SKM-1 treated with dmso at 0.1 percent for 144 hours (cell line): ENCODE measurements at regions not wholly inside any gene's neighbourhood (a gene's known extent, or its start where the extent isn't known, plus 50 kb on each side); places are given as distances from the start of the nearest gene placed in this dataset.
"Not testable (repeated sequence)": the region's sequence is repeated elsewhere in the genome, so short reads cannot be mapped to it uniquely, and the experiment has no call there.

Experiments
- DNase-seq: peaks from one replicate; lab custom pipeline; 2025; ENCODE audit not compliant: unreplicated experiment; lab: John Stamatoyannopoulos, UW

DNA sequence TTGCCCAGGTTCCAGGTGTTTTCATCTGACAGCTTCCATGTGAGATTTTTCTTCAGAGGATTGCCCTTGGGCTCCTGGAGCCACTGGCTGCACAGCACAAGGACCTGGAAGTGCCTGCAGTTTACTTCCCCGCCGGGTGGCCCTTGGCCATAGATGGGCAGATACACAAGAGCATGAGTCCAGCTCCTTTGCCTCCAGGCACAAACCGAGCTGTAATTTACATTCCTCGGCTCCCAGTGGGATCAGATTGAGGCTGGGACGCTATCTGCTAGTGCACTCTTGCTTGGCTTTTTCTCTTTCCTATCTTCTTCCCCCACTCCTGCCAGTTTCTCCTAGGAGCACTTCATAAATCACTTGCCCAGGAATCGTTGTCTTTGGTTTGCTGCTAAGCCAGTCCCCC lies 85.4 kb upstream of the RALY start:
- no peak for DNase-seq

DNA sequence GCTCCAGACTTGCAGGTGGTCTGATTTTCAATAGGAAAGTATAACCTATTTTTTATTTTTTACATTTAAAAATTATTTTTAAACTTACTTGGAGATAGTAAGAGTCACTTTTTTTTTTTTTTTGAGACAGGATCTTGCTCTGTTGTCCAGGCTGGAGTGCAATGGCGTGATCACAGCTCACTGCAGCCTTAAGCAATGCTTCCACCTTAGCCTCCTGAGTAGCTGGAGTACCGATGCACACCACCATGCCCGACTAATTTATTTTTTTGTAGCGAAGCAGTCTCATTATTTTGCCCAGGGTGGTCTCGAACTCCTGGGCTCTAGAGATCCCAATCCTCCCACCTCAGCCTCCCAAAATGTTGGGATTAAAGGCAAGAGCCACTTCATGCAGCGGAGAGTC lies 84.8 kb upstream of the RALY start:
- DNase-seq = no peak

DNA sequence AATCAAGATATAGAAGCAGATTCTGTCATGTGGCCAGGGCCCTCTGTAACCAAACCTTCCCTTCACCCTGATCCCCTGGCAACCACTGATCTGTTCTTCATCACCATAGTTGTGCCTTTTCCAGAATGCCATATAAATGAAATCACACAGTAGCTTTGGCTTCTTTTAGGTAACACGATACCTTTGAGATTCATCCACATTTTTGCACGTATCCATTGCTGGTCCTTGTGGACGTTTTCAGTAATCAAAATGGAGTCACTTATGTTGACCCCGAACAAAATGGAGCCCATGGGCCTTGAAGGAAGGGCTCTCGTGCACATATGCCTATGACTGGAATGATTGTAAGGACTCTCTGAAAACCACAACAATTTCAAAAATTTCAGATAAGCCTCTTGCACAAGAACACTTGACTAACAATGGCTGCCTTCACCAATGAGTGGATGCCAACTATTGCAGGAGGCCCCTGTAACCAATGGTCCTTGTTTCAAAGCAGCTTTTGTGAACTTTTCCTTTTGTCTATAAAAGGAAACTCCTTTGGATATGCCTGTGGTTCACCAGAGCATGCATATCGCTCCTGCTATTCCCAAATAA lies 84.3 kb upstream of the RALY start:
- DNase-seq = peak; percentile 11

DNA sequence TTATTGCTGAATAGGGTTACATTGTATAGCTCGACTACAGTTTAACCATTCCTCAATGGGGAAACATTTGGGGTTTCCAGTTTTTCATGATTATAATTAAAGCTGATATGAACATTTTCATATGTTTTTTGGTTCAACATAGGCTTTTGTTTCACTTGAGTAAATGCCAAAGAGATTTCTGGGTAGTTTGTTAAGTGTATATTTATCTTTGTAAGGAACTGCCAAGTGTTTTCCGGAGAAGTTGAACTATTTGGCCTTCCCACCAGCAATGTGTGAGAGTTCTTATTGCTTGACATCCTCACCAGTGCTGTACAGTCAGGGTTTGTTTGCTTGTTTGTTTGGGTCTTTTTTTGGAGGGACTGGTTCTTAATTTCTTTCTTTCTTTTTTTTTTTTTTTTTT lies 83.7 kb upstream of the RALY start:
- no peak for DNase-seq

DNA sequence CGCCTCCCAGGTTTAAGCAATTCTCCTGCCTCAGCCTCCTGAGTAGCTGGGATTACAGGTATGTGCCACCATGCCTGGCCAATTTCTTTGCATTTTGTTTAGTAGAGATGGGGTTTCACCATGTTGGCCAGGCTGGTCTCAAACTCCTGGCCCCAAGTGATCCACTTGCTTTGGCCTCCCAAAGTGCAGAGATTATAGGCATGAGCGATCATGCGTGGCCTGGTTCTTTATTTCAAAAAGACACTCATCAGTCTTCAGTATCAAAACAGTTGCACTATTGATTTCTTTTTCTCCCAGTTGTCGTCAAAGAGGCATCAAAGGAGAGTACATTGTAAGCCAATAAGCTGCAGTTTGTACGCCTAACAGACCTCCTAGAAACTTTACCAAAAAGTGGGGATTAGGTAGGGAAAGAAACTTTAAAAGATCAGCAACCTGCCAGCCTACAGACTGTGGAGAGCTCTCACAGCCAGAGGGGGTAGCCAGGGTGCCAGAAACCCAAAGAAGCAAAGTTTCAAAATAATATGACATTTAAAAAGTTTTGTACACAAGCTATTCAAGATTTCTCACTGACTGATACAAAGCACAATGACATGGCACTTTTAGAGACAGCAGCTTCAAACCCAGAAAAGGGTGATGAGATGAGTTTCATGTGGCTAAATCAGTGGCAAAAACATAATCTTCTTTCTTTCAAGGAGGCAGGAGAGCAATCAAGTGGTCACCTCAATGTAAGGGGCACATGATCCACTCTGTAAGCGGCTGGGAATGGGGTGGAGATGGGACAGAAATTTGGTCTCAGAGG lies 83.0 kb upstream of the RALY start:
- no peak for DNase-seq

DNA sequence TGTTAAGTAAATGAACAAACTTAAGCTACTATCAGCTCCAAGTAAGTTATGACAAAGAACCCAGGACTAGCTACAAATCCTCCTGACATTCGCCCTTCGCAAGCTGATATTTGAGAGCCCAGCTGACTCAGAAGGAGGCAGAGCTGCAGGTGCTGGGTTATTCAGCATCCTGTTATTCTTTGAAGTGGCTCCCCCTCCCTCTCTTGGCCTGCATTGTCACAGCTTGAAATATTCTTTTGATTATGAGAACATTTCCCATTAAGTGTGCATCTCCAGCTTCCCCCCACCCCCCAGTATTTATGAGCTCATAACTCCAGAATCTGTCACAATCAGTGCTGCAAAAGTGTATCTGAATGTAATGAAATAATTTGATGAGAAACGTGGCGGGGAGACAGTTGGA lies 78.8 kb upstream of the RALY start:
- DNase-seq = no peak

DNA sequence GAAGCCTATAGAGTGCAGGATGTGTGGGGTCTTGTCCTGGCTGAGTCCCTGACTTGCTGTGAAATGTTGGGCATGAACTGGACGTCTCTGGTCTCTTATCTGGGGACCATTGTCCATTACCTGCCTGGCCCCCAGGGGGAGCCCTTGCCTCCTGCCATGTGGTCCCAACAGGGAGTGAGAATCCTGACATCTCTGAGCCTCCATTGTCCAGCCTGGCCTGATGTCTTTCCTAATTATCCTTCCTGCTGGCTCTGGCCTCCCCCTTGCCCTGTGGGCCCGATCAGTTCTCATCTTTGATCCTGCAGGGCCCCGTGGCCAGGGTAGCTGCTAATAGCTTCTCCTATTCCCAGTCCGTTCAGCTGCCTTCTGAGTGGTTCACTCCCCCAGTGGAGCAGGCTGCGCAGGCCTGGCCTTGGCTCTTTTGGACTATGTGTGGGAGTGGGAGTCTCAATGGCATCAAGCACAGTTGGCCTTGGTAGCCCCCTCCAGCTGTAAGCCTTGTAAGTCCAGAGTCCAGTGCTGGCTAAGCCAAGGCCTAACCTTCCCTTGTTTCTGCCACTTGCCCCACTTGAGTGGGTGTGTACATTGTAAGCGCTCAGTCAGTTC lies 77.9 kb upstream of the RALY start:
- no peak for DNase-seq

DNA sequence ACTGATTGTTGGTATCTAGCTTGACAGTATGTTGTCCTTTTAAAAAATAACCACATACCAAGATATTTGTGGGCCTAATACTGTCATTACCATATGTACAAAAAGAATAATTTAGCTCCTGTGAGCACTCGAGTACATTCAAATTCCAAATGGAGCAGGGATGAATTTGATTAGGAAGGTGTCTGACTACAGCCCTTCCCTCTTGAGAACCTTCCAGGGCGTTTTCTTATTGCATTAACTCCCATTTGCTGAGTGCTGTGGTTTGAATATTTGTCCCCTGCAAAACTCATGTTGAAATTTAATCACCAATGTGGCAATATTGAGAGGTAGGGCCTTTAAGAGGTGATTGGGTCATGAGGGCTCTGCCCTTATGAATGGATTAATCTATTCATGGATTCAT lies 76.9 kb upstream of the RALY start:
- DNase-seq = no peak

DNA sequence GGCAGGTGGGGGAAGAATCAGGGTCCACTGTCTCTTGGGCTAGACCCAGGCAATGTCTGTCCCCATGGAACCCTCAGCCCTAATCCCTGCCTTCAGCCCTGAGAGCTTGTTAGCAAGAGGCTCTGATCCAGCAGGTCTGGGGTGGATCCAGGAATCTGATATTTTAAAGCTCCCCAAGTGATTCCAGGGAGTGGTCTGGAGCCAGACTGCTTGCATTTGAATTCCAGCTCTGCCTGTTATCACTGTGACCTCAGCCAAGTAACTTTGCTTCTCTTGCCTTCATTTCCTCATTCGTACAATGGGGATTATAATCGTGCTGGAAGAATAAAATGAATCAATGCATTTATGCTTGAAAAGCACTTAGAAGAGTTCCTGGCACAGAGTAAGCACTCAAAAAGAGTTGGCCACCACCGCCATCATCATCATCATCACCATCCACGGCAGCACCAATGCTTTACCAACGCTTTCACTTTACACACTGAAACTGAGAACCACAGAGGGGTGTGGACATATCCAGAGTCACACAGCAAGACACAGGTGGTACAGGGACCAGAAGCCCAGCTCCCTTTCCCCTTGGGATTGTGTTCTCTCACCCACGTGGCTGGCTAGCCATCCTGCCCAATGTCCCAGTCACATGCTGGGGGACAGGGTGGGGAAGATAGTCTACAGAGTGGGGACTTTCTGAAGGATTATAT lies 75.7 kb upstream of the RALY start:
- no peak for DNase-seq

DNA sequence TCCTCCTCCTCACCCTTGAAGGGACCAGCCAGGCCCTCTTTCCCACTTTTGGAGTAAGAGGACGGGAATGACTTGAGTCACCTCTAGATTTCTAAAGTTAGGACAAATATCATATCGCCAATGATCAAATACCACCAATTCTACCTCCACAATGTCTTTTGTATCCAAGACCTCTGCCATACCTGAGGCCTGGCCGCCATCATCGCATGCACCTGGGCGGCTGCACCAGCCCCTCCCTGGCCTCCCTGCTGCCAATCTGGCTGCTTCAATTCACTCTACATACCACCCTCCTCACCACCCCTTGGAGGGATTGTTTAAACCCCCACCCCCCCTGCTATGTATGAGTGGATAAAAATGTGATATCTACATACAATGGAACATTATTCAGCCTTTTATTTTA lies 75.0 kb upstream of the RALY start:
- no peak for DNase-seq

DNA sequence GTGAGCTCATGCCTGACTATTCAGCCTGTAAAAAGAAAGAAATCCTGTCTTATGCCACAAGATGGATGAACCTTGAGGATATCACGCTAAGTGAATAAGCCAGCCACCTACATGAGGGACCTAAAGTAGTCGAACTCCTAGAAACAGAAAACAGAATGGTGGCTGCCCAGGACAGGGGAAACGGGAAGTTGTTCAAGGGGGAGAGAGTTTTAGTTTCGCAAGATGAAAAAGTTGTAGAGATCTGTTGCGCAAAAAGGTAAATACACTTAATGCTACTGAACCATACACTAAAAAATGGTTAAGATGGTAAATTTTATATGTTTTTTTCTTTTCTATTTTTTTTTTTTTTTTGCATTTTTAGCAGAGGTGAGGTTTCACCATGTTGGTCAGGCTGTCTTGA lies 74.1 kb upstream of the RALY start:
- DNase-seq = peak; percentile 94

DNA sequence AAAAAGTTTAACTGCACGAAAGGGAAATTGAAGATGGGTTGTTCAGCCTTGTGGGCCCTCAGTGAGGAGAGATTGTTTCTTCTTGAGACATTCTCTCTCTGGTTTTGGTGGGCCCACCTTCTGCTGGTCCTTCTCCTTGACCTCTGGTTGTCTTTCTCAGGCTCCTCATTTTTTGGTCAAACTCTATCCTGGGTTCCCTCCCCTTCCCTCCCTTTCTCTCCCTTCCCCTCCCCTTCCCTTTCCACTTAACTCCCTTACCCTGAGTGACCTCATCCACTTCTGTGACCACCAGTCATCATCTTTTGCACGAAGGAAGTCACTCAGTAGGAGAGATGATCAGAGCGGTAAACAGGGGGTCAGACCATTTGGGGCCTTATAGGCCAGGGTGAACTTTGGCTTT lies 71.5 kb upstream of the RALY start:
- DNase-seq = no peak

DNA sequence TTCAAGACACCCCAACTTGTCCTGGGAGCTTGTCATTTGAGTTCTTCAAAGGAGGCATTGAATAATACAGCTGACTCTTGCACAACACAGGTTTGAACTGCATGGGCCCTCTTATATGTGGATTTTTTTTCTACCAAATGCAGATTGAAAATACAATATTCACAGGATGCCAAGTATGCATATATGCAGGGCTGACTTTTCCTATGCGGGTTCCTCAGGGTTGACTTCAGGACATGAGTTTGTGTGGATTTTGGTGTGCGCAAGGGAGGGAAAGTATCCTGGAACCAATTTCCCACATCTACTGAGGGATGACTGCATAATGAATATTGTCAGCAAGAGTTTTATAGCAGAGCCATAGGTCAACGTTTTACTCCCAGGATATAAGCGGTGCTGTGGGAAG lies 70.0 kb upstream of the RALY start:
- no peak for DNase-seq

DNA sequence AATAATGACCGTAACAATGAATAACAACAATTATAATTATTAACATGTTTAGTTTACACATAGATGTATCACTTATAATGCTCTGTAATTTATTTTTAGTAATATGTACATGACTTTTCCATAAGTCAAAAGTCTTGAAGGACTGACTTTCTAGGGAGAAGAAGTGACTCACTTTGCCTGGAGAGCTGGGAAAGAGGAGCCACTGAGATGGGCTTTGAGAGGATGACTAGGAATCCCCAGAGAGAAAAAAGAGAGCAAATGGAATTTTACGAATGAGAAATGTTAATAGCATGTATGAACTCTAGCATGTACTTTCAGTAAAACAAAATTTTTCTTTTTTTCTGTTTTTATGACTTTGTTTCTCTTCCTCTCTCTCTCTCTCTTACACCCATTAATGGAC lies 67.8 kb upstream of the RALY start:
- no peak for DNase-seq

DNA sequence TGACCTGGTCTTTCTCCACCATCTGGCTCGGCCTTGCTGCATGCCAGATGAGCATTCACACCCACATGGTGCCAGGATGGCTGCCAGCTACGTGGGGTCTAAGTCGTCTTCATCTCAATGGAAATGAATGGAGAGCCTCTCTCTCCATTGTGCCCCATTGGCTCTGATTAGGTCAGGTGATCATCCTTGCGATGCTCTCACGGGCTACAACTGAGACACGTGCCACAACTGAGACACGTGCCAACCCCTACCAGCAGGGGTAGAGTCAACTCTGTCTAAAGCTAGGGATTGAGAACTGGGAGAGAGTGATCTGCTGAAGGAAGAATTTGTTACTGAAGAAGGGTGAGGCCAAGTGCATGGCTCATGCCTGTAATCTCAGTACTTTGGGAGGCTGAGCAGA lies 67.3 kb upstream of the RALY start:
- no peak for DNase-seq

DNA sequence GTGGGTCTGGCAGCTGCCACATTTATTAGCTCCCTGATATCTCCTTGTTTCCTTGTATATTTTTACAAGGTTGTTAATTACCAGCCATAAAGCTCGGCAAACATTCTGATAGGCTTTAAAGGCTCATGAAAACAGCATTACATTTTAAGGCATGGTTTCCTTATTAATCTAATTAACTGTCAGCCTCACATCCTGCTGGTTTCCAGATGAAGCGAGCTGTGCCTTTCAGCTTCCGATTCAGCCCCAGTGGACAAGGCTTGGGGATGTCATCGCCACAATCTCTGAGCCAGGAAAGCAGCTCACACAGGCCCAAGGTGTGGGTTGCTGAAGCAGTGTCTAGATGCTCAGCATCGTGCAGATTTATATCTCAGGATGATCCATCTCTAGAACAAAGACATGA lies 66.0 kb upstream of the RALY start:
- no peak for DNase-seq

DNA sequence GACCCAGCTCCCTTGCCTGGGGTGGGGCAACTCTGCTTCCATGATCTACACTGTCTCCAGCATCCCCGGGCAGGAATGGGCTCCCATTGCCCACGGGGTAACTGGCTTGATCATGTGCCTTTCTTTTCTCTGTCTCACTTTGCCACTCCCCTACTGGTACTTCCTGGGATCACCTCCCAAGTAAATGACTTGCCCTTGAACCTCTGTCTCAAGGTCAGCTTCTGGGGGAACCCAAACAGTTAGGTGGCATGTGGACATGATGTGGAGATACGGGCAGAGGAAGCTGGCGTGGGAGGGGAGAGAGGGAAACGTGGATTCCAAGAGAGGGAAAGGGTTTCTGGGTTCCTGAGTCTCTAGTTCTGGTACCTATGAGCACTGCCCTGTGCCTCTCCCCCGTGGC lies 63.8 kb upstream of the RALY start:
- no peak for DNase-seq

DNA sequence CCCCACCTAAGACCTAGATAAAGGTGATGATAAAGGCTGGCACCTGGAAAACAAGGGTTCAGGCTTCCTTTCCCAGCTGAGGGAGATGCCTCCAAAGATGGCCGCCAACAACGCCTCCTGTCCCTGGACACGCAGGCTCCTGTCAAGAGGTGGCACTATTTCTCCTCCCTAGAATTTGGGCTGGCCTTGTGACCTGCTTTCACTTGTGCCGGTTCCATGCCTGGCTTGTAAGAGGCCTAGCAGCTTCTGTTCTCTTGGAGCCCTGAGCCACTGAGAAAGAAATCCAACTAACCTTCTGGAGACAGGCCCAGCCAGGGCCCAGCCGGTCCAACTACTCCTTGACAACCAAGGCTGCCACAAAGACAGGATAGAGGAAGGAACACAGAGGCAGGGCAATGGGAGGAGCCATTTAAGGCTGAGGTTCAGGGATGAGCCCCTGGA lies 60.2 kb upstream of the RALY start:
- no peak for DNase-seq

DNA sequence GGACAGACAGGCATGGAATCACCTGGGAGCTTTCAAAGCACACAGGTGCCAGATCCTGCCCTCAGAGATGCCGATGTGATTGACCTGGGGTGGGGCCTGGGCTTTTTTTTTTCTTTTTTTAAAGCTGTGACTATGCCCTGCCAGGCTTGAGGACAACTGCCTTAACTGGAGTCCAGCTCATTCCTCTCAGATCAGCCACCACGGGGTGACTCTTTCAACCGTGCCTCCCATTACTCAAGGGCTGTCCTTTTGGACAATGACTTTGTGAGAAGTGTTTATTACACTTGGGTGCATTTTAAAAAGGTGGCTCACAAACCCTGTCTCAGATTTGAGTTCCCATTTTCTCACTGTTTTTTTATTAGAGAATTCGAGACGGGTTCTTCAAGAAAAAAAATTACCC lies 57.1 kb upstream of the RALY start:
- DNase-seq = no peak

DNA sequence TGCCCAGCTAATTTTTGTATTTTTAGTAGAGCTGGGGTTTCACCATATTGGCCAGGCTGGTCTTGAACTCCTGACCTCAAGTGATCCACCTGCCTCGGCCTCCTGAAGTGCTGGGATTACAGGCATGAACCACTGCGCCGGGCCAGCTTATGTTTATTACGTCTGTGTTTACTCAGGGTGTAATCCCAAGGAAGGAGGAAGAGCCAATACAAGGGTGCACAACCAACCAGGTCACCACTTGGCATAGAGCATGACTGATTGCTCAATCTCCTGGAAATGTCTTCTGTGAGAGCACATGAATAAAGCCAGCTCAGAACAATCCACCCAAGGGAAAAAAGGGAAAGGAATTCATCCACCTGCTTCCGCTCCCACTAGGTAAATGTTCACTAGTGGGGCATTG lies 54.7 kb upstream of the RALY start:
- not testable (repeated sequence) for DNase-seq

DNA sequence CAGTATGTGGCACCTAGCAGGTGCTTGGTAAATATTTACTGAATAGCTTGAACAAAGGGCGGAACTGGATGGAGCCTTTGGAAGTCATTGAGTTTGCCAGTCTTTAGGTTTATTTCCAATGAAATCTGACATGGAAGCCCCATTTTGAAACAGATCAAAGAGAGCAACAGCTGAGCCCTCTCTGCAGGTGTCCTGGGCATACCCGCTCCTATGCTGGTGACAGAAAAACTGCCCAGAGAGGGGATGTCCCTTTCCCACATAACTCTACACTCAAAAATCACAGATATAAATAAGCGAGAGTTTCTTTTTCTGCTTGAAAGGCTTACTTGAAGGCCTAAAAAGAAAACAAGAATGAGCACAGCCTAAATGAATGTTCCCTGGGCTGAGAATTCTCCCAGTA lies 53.0 kb upstream of the RALY start:
- DNase-seq = no peak
